IMR-90 (cell line): ENCODE measurements at regions not wholly inside any gene's neighbourhood (a gene's known extent, or its start where the extent isn't known, plus 50 kb on each side); places are given as distances from the start of the nearest gene placed in this dataset.

Source experiments
- ATAC-seq: fragments of 200-7000 bp; cut with Tn5 transposase; 2 replicates; pipeline ENCODE4 v1.9.1; 2020; ENCODE audit warnings: low read depth, mild to moderate bottlenecking, moderate library complexity
- BruUV-seq: library from RNA; stranded (reverse); fragments of 400-500 nt; replicated peaks from 2 replicates; lab custom pipeline; 2021; lab: Mats Ljungman, UMichigan
- CTCF ChIA-PET: fragments of 300-600 bp; formaldehyde crosslinking; extraction: SDS; loops from one replicate; lab custom pipeline; 2021; ENCODE audit warnings: antibody characterized with exemption; lab: Yijun Ruan, JAX
- POLR2A ChIA-PET: fragments of 300-600 bp; sonication (Branson Sonifier 250); formaldehyde crosslinking; loops from one replicate; lab custom pipeline; 2022; ENCODE audit warnings: antibody characterized with exemption; ENCODE audit not compliant: unreplicated experiment; lab: Charles Lee
- DNase-seq: peaks from one replicate; pipeline ENCODE4 v3.0.0; 2013
- H2AFZ ChIP-seq: replicated peaks from 2 replicates; pipeline ENCODE3; 2013; ENCODE audit warnings: low read length, mild to moderate bottlenecking; ENCODE audit not compliant: poor library complexity
- H2AK5ac ChIP-seq: 2 replicates; pipeline ENCODE4 v1.6.1; 2013; ENCODE audit warnings: low read depth, low read length, inconsistent platforms
- H2AK9ac ChIP-seq: replicated peaks from 2 replicates; pipeline ENCODE3; 2013; ENCODE audit warnings: mild to moderate bottlenecking, low read depth, low read length, moderate library complexity; ENCODE audit not compliant: poor library complexity
- H2BK120ac ChIP-seq: 2 replicates; pipeline ENCODE4 v1.6.1; 2013; ENCODE audit warnings: low read depth, low read length, inconsistent platforms
- H2BK15ac ChIP-seq: 3 replicates; pipeline ENCODE4 v1.6.1; 2013; ENCODE audit warnings: low read depth, low read length, inconsistent platforms
- H2BK20ac ChIP-seq: 2 replicates; pipeline ENCODE4 v1.6.1; 2013; ENCODE audit warnings: low read depth, mild to moderate bottlenecking, inconsistent platforms, low read length, moderate library complexity
- H2BK5ac ChIP-seq: 2 replicates; pipeline ENCODE4 v1.6.1; 2013; ENCODE audit warnings: mild to moderate bottlenecking, low read depth, low read length, inconsistent platforms; ENCODE audit not compliant: poor library complexity, severe bottlenecking
- H3K14ac ChIP-seq: replicated peaks from 2 replicates; pipeline ENCODE4 v1.6.1; 2013; ENCODE audit warnings: low read depth, low read length, inconsistent platforms
- H3K18ac ChIP-seq: 2 replicates; pipeline ENCODE4 v1.6.1; 2013; ENCODE audit warnings: low read depth, low read length, control low read depth
- H3K23ac ChIP-seq: 2 replicates; pipeline ENCODE4 v1.6.1; 2013; ENCODE audit warnings: low read depth, low read length, inconsistent platforms
- H3K27ac ChIP-seq: 2 replicates; pipeline ENCODE4 v1.5.1; 2013; ENCODE audit warnings: mild to moderate bottlenecking, control low read depth, low read length; ENCODE audit not compliant: insufficient read depth
- H3K27me3 ChIP-seq: 2 replicates; pipeline ENCODE4 v1.6.1; 2013; ENCODE audit warnings: low read length; ENCODE audit not compliant: control insufficient read depth, insufficient read depth
- H3K36me3 ChIP-seq: 2 replicates; pipeline ENCODE4 v1.6.1; 2013; ENCODE audit warnings: low read length, mixed read lengths; ENCODE audit not compliant: control insufficient read depth, insufficient read depth
- H3K4ac ChIP-seq: 2 replicates; pipeline ENCODE4 v1.6.1; 2013; ENCODE audit warnings: low read depth, low read length, inconsistent platforms
- H3K4me1 ChIP-seq: 2 replicates; pipeline ENCODE4 v1.6.1; 2013; ENCODE audit warnings: low read length, mixed read lengths; ENCODE audit not compliant: control insufficient read depth, insufficient read depth
- H3K4me2 ChIP-seq: 2 replicates; pipeline ENCODE4 v1.6.1; 2013; ENCODE audit warnings: low read depth, mild to moderate bottlenecking, control low read depth, low read length, moderate library complexity
- H3K4me3 ChIP-seq: 2 replicates; pipeline ENCODE4 v1.5.1; 2013; ENCODE audit warnings: low read depth, mild to moderate bottlenecking, control low read depth, low read length, moderate library complexity; ENCODE audit not compliant: insufficient read depth
- H3K56ac ChIP-seq: 2 replicates; pipeline ENCODE4 v1.6.1; 2013; ENCODE audit warnings: low read length, inconsistent platforms; ENCODE audit not compliant: insufficient read depth; ENCODE audit errors: extremely low read depth
- H3K79me1 ChIP-seq, 2 experiments: 2 replicates each; pipeline ENCODE4 v1.6.1; 2013; ENCODE audit warnings: low read length in 2 of 2, inconsistent platforms in 1 of 2, low read depth in 1 of 2
- H3K9ac ChIP-seq: 2 replicates; pipeline ENCODE4 v1.6.1; 2013; ENCODE audit warnings: low read depth, low read length, control low read depth
- H3K9me1 ChIP-seq: 2 replicates; pipeline ENCODE4 v1.6.1; 2013; ENCODE audit warnings: low read length, inconsistent platforms; ENCODE audit not compliant: insufficient read depth
- H3K9me3 ChIP-seq: 2 replicates; pipeline ENCODE4 v1.6.1; 2013; ENCODE audit warnings: low read length; ENCODE audit not compliant: control insufficient read depth, insufficient read depth
- H4K20me1 ChIP-seq: 2 replicates; pipeline ENCODE4 v1.6.1; 2013; ENCODE audit warnings: low read length, inconsistent platforms; ENCODE audit not compliant: insufficient read depth
- H4K5ac ChIP-seq: 2 replicates; pipeline ENCODE4 v1.6.1; 2013; ENCODE audit warnings: mild to moderate bottlenecking, low read depth, low read length, control low read depth
- H4K8ac ChIP-seq, 2 experiments: 2 replicates each; pipeline ENCODE4 v1.6.1; 2013; ENCODE audit warnings: low read depth in 2 of 2, low read length in 2 of 2, control low read depth in 1 of 2, inconsistent platforms in 1 of 2
- H4K91ac ChIP-seq: 2 replicates; pipeline ENCODE4 v1.6.1; 2013; ENCODE audit warnings: low read depth, low read length, inconsistent platforms; ENCODE audit not compliant: insufficient read depth
- CEBPB ChIP-seq: IDR thresholded peaks from 2 replicates; pipeline ENCODE4 v1.6.1; 2012; ENCODE audit warnings: low read depth, low read length, improper control_type of control experiment
- NFE2L2 ChIP-seq: fragments of 150-350 bp; IDR thresholded peaks from 2 replicates; pipeline ENCODE4 v1.6.1; 2016; ENCODE audit warnings: low read depth, mild to moderate bottlenecking, low read length
- WGBS, 2 experiments: methylation state at CpG; one replicate each; pipeline versions ENCODE4 v1.1.5 to v1.1.7; 2013; ENCODE audit warnings: missing lambda C conversion rate in 2 of 2; ENCODE audit not compliant: insufficient read length in 1 of 2; ENCODE audit errors: extremely low coverage in 2 of 2; 5-methylcytosine and 5-hydroxymethylcytosine counted together
- dilution Hi-C: fragments of 300-500 bp; cut with HindIII; formaldehyde crosslinking; loops from one replicate; pipeline ENCODE4 v1.14.3; 2018; ENCODE audit warnings: low sequenced_read_pairs; ENCODE audit not compliant: unreplicated experiment
- in situ Hi-C: fragments of 300-500 bp; cut with MboI; formaldehyde crosslinking; loops from 3 replicates; pipeline ENCODE4 v1.14.3; 2019; ENCODE audit warnings: low sequenced_read_pairs, inconsistent platforms, mixed read lengths
- intact Hi-C: fragments of 100-400 bp; cut with micrococcal nuclease; formaldehyde crosslinking; loops from 2 replicates; pipeline ENCODE4 v1.10.0; 2022

- no peak overlapping the region for H3K4me3 ChIP-seq
Observed at GRCh38 chr4:33052241-33052640, 2332.1 kb downstream of the PCDH7 start.

More at GRCh38 chr4:33052241-33052640, 2332.1 kb downstream of the PCDH7 start:
- Histone ChIP-seq H4K5ac (no peak overlapping the region), H2BK20ac (no peak overlapping the region), H3K18ac (no peak overlapping the region), H3K14ac (no peak overlapping the region), H2AFZ (no peak overlapping the region), H2BK5ac (no peak overlapping the region), H3K36me3 (no peaks in the 10 kb centered on the region), H3K56ac (no peak overlapping the region), H2AK5ac (no peak overlapping the region), H4K20me1 (no peaks in the 10 kb centered on the region), H3K9me1 (no peaks in the 10 kb centered on the region), H3K4me2 (no peak overlapping the region), H3K4ac (no peak overlapping the region), H3K27ac (no peak overlapping the region), H2BK15ac (no peak overlapping the region), H3K27me3 (no peaks in the 10 kb centered on the region), H3K9me3 (no peaks in the 10 kb centered on the region), H4K91ac (no peak overlapping the region), H3K23ac (no peak overlapping the region), H4K8ac (no peak overlapping the region), H3K79me1 (no peaks in the 10 kb centered on the region), H2AK9ac (no peak overlapping the region), H3K9ac (no peak overlapping the region), H2BK120ac (no peak overlapping the region), H3K4me1 (no peaks in the 10 kb centered on the region)
- CTCF ChIA-PET, result no interaction called here
- TF ChIP-seq CEBPB (peak; percentile 58), NFE2L2 (no peak)
- in situ Hi-C loops, result no loop called here
- POLR2A ChIA-PET, result no interaction called here
- no peak for ATAC-seq
- dilution Hi-C loops, result no loop called here
- DNase-seq, result no peak
- whole genome bisulfite sequencing, 2 experiments, result no CpG with 5 or more reads among the region's 5 CpGs
- no TSS peak for BruUV-seq
- intact Hi-C loops, result no loop called here
